Left colon (tissue), 2 donors: ENCODE measurements at regions not wholly inside any gene's neighbourhood (a gene's known extent, or its start where the extent isn't known, plus 50 kb on each side); places are given as distances from the start of the nearest gene placed in this dataset.

Source experiments
- ATAC-seq: fragments of 200-7000 bp; cut with Tn5 transposase; one replicate; pipeline ENCODE4 v1.9.1; 2020; ENCODE audit warnings: mild to moderate bottlenecking, moderate library complexity
- DNase-seq, 2 donors: peaks; one replicate each; pipeline ENCODE4 v3.0.0-alpha.2; 2020
- intact Hi-C, 2 donors: fragments of 100-400 bp; cut with DNase I in 1 of 2; cut with micrococcal nuclease in 1 of 2; formaldehyde crosslinking; loops; one replicate each; pipeline versions ENCODE4 v1.11.2 to v1.14.0; 2022; cut with DNase I, micrococcal nuclease
- donor health status: DM: no; HTN: no; CAD: no.
- donor health status: DM: yes; HTN: yes; CAD: no.

DNA sequence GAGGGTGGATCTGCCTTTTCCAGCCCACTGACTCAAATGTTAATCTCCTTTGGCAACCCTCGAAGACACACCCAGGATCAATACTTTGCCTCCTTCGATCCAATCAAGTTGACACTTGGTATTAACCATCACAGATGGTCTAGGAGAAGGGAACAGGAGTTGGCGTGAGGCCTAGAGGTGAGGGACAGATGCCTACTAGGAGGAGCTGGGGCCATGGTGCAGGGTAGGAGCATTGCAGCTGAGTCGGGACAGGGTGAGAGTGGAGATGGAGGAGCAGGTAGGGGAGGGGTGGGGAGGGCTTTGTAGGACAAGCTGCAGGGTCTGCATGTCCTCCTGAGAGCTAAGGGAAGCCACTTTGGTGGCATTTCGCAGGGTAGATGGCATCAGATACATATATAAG lies 140.0 kb downstream of the VAPA start:
- DNase-seq: no peak
- ATAC-seq: no peak
- intact Hi-C loops: no loop called here

DNA sequence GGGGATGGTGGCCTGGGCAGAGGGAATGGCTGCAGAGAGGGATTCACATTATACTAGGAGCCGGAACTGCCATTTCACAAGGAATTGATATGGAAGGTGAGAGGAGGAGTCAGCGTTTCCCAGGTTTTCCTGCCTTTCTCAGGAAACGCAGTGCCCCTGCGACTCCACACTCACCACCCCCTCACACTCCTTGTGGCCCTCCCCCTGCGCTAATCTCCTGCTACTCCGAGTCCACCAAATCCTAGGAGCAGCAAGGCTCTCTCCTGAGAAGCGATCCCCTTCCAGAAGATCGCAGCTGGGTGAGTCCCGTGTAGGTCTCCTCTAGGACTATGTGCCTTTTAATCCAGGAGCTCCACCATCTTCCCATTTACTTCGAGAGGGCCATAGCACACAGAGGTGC lies 140.6 kb downstream of the VAPA start:
- no peak for ATAC-seq
- intact Hi-C loops: no loop called here

DNA sequence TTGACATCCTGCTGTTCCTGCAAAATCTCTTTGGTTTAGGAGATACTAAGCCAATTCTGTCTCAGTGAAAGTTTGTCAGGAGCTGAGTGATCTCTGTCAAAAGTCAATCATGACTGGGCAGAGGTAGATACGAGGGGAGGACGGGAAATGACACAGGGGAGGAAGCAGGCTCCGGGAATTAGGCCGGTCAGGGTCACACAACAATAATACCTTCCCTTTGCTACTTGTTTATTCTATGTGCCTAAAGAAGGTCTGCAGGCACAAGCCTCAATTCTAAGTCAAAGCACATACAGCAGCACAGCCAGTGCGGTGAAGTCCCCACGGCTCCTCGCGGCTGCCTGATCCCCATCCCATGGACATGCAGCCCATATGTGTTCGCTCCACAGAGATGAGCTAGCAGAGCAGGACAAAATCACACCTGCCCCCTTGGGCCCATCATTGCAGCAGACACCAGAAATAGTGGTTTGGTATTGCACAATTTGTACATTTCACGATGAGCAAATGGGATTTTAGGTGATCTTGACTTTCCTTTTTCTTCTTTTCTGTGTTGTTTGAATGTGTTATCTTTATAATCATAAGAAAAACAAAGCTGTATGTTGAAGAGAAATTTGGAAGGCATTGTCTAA lies 141.4 kb downstream of the VAPA start:
- ATAC-seq (no peak), DNase-seq (no peak)
- intact Hi-C loops: no loop called here

More for the DNA sequence above, 140.6 kb downstream of the VAPA start:
- no peak for DNase-seq

DNA sequence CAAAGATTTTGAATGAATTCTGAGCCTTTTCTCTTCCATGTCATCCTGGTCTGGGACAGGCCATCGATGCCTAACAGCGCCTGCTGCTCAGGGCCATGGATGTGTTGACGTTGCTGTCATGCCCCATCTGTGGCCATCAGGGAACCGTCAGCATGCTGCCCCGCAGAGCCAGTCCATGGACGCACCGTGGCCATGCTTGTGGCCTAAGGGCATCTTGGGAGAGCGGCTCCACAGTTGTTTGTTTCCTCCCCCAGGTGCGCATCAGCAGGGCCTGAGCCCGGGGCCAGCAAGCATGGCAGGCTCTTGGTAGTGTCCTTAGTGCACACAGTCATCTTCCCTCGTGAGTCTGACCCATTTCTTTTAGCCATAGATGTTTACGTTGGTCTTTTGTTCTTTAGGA lies 142.7 kb downstream of the VAPA start:
- intact Hi-C loops: no loop called here
- DNase-seq (no peak), ATAC-seq (no peak)

DNA sequence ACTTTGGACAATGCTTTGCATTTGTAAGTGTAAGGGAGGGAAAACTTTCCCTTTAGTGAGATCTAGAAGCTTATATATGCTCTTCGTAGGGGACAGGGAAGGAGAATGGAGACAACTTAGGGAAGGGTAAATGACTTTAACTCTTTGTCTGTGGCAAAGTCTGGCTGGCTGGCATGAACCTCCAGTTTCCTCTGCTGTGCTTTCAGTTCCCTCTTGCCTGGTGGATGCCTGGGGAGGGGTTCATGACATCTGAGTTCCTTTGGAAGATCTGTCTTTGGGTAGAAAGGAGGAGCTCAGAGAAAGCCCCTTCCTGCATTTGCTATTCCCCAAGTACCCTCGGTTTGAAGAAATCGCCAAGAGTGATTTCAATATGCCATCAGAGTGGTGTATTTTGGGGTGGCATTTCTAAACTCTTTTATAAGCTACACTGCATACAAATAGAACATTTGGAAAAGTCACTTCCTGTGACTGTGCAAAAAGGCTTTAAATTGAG lies 143.6 kb downstream of the VAPA start:
- intact Hi-C loops: no loop called here
- DNase-seq: no peak
- ATAC-seq: no peak

DNA sequence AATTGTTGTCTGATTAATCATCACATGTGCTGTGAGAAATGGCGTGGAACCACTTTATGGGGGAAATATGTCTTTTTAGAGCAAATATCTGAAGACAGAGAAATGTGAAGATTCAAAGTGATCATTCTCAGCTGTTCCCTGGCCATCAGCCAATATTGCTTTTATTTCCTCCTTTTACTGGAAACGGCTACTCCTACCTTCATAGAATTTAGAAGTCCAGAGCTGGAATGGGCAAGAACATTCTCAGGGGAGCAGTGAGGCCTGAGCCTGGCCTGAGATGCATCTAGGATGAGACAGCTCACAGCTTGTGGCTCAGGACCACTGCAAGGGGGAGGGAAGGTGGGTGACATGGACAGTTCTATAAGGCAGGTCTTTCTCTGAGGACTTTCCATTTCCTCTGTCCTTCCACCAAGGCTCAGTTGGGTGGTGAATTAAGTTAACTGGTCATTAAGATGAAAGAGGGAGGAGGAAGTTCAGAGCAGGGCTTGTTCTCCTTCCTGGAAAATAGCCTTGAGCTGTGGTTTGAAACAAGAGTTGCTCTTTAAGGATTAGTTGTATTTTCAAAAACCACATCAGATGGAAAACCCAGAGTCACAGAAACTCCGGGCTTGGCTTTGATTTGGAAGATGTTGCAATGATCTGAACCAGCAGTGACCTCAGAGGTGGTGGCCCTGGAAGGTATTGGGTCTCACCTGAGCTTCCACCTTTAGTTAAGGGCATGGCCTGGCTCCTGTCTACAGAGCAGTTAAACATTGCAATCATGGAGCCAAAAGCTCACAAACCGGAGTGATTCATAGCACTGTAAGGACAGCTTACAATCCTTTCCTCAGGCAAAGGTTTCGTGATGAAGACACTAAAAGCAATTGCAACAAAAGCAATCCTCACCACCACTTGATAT lies 144.3 kb downstream of the VAPA start:
- intact Hi-C loops: no loop called here
- ATAC-seq: no peak
- DNase-seq: no peak

DNA sequence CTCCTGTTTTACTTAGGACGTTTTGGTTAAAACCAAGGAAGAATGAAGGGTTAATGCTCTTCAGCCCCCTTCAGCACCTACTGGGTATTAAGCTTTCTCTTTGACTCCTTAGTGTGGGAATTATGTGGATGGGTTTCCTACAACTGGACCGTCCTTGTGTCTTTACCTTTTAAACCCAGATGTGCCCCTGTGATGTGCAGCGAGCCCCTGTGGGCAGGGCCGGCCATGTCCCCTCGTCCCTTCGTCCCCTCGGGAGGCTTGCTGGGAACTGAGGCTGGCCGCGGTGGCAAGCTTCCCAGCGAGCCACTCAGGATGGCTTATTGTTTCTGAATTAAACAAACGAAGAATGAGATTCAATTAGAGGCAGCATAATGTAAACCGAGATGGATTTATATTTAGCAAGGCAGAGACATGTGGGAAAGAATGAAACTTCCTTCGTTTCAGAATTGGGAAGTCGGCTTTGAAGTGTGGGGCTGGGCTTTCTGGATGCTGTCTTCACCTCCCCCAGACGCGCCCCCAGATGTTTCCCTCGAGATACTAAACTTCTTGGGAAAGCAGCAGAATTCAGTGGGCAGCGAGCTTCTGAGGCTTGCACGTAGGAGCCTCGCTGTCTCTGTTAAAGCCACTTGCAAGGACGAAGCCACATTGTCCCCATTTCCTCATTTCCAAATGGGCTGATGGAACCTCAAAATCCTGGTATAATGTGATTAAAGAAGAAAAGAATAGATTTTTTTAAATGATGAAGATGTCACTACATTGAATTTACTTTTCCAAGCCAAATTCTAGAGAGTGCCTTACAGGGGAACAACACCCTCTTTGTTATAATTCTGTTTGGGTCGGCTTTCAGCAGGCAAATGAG lies 146.0 kb downstream of the VAPA start:
- intact Hi-C loops: no loop called here
- DNase-seq: no peak
- no peak for ATAC-seq

DNA sequence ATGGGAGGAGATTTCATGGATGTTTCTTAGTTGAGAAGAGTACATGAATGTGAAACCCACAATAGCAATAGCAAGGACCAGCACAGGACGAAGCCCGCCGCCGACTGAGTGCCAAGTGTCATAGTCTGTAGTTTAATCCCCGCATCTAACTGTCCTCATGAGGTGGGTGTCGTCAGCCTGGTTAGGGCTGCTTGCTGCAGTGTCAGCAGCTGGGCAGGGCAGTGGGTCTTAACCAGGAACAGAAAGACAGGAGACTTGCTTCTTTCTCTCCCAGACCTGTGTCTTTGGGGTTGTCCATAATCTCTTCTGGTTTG lies 146.6 kb downstream of the VAPA start:
- ATAC-seq: no peak
- intact Hi-C loops: no loop called here
- DNase-seq: no peak

DNA sequence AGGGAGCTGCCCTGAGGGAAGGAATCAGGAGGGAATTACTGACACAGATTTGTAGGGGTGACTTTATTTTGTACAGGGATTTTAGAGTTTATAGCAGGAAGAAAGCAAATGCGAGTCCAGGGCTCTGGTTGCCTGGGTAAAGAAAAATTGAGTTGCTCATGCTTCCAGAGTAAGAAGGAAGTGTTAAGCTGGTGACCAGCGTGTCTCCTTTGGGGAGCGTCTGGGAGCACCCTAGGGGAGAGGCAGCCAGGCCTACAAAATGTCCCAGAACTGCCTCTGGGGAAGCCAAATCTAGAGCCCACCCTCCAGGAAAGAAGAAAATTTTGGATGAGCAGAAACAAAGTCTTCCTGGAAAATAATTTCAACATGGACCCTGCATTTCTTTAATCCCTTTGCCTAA lies 147.0 kb downstream of the VAPA start:
- DNase-seq (no peak), ATAC-seq (no peak)
- intact Hi-C loops: no loop called here

DNA sequence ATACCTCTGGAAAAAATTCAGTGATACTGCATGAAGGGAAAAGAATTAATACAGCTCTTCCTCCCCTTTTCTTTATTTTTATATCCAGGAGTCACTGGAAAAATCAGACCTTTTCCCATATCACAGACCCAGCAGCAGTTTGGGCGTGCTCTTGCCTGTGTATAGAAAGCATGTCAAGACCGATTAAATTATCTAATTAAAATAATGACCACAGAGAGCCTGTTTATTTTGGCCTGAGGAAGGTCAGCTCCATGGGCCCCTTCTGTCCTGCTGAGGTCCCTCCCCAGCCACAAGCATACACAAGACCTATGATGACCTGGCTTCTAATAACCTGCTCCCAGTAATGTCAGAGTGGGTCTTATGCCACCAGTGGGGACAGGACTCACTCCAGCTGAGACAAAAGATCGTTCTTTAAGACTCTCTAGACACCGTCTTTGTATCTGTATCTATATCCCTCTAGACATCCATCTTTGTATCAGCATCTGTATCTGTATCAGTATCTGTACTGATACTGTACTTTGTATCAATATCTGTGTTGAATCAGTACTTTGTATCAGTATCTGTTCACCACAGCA lies 147.8 kb downstream of the VAPA start:
- intact Hi-C loops: no loop called here
- DNase-seq (no peak), ATAC-seq (no peak)

DNA sequence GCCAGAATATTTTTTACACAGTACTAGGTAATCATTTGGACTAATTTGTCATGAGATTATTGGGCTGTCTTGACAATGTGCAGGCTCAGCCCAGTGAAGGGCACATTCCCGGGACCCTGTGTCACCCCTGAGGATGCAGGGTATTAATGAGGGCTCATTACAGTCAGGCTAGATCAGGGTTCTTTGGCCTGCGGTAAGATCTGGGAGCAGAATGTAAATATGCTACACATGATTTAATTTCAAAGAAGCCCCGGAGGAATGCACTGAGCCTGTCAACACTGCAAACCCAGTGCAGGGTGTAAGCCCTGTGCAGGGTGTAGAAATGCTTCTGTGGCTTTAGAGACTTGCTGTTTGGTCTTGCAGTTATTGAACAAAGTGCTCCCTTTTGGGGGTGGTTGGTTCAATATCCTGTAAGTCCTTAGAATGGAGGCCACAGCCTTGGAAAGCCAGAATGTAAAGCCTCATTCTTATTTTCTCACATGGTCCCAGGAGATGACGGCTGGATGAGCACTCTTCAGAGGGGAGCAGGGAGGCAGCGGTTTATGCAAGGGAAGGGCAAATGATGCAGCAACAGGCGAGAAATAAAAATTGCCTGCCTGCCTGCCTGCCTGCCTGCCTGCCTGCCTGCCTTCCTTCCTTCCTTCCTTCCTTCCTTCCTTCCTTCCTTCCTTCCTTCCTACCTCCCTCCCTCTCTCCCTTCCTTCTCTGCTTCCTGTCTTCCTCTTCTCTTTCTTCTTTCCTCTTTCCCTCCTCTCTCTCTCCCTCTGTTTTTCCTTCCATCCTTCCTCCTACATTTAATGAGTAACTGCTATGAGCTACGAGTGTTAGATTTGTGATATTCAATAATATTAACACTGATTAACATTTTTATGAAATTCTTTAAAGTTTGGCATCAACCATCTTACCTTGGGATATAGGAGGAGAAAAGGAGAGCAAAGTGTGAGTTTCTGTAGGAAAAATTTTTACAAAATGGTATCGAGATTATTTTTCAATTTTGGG lies 148.8 kb downstream of the VAPA start:
- DNase-seq (no peak), ATAC-seq (no peak)
- intact Hi-C loops: no loop called here

DNA sequence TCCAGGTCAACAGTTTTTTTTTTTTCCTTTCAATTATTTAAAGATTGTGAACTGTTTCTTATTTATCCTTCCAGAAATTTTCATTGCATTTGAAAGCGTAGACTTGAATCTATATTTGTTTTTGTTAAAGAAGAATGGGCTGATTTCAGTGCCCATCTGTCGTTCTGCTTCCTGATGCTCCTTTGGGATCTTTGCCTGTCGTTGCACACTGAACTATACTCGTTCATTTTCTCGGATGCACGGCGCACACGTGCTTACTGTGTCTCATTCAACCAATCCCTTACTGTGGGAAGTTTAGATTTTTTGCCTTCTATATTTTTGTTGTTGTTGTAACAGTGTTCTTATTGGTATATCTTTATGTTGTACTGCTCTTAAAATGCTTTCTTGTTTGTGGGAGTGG lies 149.7 kb downstream of the VAPA start:
- ATAC-seq: no peak
- intact Hi-C loops: no loop called here
- no peak for DNase-seq

DNA sequence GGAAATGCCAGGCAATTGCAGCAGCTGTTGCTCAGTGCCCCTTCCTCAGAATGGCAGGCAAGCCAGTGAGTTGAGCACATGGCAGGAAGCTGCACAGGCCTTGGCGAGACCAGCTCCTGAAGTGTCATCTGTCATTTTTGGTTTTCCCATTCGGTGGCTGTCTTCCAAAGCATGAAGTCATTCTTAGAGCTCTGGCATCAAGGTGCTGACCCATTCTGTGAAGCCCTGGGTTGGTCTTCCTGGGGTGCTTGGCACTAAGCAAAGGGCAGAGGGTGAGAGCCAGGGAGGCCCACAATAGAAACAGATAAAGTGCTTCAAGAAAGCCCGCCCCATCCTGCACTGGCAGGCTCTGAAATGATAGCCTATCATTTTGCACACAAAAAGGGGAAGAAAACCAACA lies 150.5 kb downstream of the VAPA start:
- no peak for ATAC-seq

DNA sequence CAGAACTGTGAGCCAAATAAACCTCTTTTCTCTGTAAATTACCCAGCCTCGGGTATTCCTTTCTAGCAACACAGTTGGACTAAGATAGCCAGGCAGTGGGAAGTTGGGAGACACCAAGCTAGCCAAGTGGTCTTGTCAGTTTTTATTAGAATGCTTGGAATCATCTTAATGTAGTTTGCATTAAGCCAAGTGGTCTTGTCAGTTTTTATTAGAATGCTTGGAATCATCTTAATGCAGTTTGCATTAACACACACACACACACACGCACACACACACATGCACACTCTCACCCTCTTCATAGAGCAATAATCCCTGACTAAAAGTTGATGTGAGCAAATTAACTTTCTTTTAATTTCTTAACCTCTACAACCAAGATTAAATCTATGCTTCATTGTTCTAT lies 151.5 kb downstream of the VAPA start:
- intact Hi-C loops: no loop called here
- DNase-seq: no peak
- no peak for ATAC-seq

More for the DNA sequence above, 150.5 kb downstream of the VAPA start:
- DNase-seq: no peak
- intact Hi-C loops: no loop called here

DNA sequence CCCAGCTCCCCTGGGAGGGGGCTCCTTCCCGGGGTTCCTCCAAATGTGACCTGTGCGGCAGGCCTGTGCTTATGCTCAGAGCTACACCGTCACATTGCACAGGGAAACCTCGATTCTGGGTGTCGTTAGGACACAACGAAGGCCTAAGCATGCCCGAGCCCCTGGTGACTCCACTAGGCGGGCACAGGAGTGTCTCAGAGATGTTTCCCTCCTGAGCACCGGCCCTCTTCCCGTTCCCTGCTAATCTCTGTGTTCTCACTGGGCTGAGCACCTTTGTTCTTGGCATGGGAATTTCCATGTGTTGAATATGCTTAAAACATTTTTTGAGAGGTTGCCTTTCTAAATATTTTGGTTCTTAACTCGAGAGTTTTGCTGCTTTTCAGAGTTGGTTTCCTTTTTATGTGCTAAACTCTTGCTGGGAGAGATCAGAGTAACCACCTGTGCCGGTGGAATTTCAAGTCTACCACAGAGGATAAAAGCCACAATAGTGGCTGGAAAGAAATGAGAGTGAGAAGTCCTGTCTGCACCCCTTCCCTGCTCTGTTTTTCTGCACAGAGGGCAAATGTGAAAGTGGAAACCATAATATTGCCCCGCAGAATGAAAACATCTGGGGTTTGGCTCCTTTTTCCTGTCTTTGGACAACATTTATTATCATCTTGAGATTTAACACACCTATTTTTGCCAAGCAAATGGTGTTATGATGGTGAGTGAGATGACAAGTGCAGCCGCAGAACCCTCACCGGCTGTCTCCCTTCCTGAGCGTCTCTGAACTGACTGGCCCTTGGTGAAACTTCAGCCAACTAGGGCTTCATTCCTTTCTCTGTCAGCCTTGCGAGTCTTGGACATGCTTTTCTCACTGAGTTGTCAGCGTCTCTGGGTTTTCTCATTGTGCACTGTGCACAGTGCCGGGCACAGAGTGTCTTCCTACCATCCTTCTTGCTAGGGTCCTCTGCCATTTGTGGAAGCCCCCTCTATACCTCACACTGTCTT lies 154.1 kb downstream of the VAPA start:
- no peak for ATAC-seq
- DNase-seq: no peak
- intact Hi-C loops: no loop called here

DNA sequence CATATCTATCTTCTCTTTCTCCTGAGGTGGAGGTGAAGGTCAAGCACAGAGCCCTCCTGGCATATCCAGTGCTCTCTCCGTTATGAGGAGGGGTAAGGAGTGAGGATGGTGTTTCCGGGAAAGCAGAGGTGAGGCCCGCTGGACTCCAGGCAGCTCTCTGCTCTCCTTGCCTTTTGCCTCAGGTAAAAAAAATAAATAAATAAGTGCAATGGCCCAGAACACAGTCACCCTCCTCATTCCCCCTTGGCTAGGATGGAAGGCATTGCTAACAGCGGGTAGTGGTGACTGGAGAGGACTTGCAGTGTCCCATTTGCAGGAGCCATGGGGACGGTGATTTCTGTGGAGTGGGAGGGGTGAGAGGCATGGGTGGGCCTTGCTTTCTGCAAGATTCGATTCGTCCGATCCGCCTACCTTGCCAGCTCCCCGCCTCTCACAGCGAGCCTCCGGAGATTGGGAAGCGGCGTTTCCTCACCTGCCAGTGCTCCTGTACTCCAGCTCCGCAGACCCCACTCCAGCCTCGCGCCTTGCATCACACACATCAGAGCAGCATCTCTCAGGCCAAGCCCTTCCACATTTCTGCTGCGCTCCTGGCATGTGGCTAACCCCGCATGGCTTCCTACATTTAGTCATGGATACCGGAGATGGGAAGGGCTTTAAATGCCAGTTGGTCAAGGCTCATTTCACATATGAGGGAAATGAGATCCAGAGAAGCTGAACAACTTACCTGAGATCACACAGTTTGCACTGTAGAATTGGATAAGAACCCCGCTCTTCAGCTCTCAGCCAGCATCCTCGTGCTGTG lies 155.2 kb downstream of the VAPA start:
- DNase-seq (no peak), ATAC-seq (no peak)

More for the DNA sequence above, 155.2 kb downstream of the VAPA start:
- intact Hi-C loops: no loop called here
